ENCODE measurements at regions not wholly inside any gene's neighbourhood (a gene's known extent, or its start where the extent isn't known, plus 50 kb on each side); places are given as distances from the start of the nearest gene placed in this dataset.

DNA sequence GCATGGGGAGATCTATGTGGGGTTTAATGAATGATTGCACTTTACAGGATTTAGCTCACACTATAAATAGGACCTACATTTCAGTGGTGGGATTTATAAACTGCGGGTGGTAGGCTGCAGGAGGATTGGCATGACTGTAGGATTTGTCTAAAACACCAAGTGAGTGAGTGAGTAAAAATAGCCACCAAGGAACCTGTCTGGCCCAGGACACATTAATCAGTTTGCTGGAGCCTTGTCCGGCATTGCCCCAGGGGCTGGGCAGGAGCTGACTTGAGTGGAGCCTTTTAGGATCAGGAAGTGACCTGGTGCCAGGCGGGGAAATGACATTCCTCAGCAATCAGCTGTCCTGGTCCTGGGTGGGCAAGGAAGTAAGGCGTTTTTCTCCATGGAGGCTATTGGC, 193.9 kb upstream of the ADRA1D start:
- intact Hi-C loops (cut with DNase I; ENCODE audit: low total_unique reads): no loop called here
- Histone ChIP-seq H3K36me3 (no peaks in the 10 kb centered on the region), H3K27ac (no peak overlapping the region), H3K4me1 (no peaks in the 10 kb centered on the region), H3K9me3 (no peaks in the 10 kb centered on the region), H3K27me3 (no peaks in the 10 kb centered on the region), H3K4me3 (no peak overlapping the region)
- DNase-seq: no peak
- 40 to 80% (median 74%) methylated on average over 4 of the region's 4 CpGs for WGBS, 5 donors
- TF ChIP-seq, protein P1, sequence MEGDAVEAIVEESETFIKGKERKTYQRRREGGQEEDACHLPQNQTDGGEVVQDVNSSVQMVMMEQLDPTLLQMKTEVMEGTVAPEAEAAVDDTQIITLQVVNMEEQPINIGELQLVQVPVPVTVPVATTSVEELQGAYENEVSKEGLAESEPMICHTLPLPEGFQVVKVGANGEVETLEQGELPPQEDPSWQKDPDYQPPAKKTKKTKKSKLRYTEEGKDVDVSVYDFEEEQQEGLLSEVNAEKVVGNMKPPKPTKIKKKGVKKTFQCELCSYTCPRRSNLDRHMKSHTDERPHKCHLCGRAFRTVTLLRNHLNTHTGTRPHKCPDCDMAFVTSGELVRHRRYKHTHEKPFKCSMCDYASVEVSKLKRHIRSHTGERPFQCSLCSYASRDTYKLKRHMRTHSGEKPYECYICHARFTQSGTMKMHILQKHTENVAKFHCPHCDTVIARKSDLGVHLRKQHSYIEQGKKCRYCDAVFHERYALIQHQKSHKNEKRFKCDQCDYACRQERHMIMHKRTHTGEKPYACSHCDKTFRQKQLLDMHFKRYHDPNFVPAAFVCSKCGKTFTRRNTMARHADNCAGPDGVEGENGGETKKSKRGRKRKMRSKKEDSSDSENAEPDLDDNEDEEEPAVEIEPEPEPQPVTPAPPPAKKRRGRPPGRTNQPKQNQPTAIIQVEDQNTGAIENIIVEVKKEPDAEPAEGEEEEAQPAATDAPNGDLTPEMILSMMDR (IDR thresholded peaks at IDR 0.05): no peak
- no peak for TF ChIP-seq EP300 (IDR thresholded peaks at IDR 0.05)

DNA sequence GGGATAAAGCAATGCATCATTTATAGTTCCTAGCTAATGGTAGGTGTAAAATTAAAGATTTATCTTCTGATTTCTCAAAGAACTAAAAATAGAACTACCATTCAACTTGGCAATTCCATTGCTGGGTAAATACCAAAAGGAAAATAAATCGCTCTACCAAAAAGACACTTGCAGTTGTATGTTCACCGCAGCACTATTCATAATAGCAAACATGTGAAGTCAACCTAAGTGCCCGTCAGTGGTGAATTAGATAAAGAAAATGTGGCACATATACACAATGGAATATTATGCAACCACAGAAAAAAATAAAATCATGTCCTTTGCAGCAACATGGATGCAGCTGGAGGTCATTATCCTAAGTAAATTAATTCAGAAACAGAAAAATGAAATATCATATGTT, 192.8 kb upstream of the ADRA1D start:
- no peak for DNase-seq
- intact Hi-C loops (cut with DNase I; ENCODE audit: low total_unique reads): no loop called here
- Histone ChIP-seq H3K27me3 (no peaks in the 10 kb centered on the region), H3K36me3 (no peaks in the 10 kb centered on the region), H3K4me3 (no peak overlapping the region), H3K9me3 (no peaks in the 10 kb centered on the region), H3K27ac (no peak overlapping the region), H3K4me1 (no peaks in the 10 kb centered on the region)
- TF ChIP-seq, protein P1 (IDR thresholded peaks at IDR 0.05): no peak
- TF ChIP-seq POLR2A (IDR thresholded peaks at IDR 0.05) (no peak), POLR2AphosphoS5 (IDR thresholded peaks at IDR 0.05) (no peak), EP300 (IDR thresholded peaks at IDR 0.05) (no peak)
- 70 to 96% (median 91%) methylated on average over 3 of the region's 3 CpGs for WGBS, 5 donors

DNA sequence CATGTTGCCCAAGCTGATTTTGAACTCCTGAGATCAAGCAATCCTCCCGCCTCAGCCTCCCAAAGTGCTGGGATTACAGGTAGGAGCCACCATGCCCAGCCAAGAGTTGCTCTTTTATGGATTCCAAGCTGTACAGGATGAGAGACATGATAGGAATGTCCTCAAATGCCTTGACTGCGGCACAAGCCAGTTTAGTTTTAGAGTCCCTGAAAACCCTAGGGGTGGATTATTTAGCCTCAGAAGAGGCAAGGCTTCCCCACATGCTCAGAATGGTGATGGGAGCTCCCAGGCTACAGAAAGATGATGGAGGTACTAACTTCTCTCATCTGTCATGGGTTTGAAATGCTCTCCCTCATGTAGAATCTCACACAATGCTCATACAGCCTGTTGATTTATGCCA, 192.1 kb upstream of the ADRA1D start:
- Histone ChIP-seq H3K36me3 (no peaks in the 10 kb centered on the region), H3K4me3 (no peak overlapping the region), H3K27ac (no peak overlapping the region), H3K4me1 (no peaks in the 10 kb centered on the region), H3K9me3 (no peaks in the 10 kb centered on the region), H3K27me3 (no peaks in the 10 kb centered on the region)
- WGBS, 5 donors: 89 to 95% (median 92%) methylated on average over 2 of the region's 2 CpGs
- TF ChIP-seq EP300 (IDR thresholded peaks at IDR 0.05) (no peak), POLR2AphosphoS5 (IDR thresholded peaks at IDR 0.05) (no peak), POLR2A (IDR thresholded peaks at IDR 0.05) (no peak)
- TF ChIP-seq, protein P1 (IDR thresholded peaks at IDR 0.05): no peak
- intact Hi-C loops (cut with DNase I; ENCODE audit: low total_unique reads): no loop called here
- DNase-seq: no peak

DNA sequence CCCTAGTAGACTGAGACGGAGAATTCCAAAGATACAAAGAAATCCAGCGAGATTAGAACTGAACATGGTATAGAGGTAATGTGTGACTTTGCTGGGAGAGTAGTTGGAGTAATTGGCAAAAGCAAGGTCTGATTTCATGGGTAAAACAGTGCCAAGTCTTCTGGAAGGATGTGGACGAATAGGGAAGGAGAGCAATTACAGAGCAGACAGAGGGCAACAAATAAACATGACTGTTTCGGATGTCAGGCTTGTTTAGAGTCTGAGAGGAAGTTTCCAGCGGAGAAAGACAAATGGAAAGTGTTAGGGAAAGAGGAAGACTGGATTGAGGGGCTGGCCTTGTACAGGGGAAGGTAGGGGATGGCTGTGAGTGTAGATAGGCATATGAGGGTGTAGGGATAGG, 190.4 kb upstream of the ADRA1D start:
- 48 to 63% (median 56%) methylated on average over 5 of the region's 5 CpGs for WGBS, 5 donors
- no peak for DNase-seq
- Histone ChIP-seq H3K27me3 (no peaks in the 10 kb centered on the region), H3K27ac (no peak overlapping the region), H3K4me3 (no peak overlapping the region), H3K36me3 (no peaks in the 10 kb centered on the region), H3K9me3 (no peaks in the 10 kb centered on the region), H3K4me1 (no peaks in the 10 kb centered on the region)
- no peak for TF ChIP-seq EP300 (IDR thresholded peaks at IDR 0.05)
- no peak for TF ChIP-seq POLR2A (IDR thresholded peaks at IDR 0.05)
- no peak for TF ChIP-seq POLR2AphosphoS5 (IDR thresholded peaks at IDR 0.05)
- TF ChIP-seq, protein P1 (IDR thresholded peaks at IDR 0.05): no peak
- intact Hi-C loops (cut with DNase I; ENCODE audit: low total_unique reads): no loop called here
